Lung (tissue), 11 donors: ENCODE measurements at regions not wholly inside any gene's neighbourhood (a gene's known extent, or its start where the extent isn't known, plus 50 kb on each side); places are given as distances from the start of the nearest gene placed in this dataset.

Experiments used
- ATAC-seq: fragments of 200-7000 bp; cut with Tn5 transposase; one replicate; pipeline ENCODE4 v1.9.1; 2020; ENCODE audit warnings: moderate number of reproducible peaks; ENCODE audit not compliant: insufficient read depth, low FRiP score
- DNase-seq, 3 donors: peaks; one replicate each; pipeline ENCODE4 v3.0.0-alpha.2; 2013 to 2017
- H3K27ac ChIP-seq, 2 donors: one replicate each; pipeline ENCODE4 v1.5.1; 2013; ENCODE audit warnings: mild to moderate bottlenecking in 2 of 2, moderate library complexity in 2 of 2, control low read depth in 1 of 2, inconsistent platforms in 1 of 2, low read depth in 1 of 2, low read length in 1 of 2
- H3K27me3 ChIP-seq, 3 donors: one replicate each; pipeline ENCODE4 v1.5.1; 2013; ENCODE audit warnings: low read length in 2 of 3; ENCODE audit not compliant: control insufficient read depth in 3 of 3, insufficient read depth in 3 of 3
- H3K36me3 ChIP-seq, 4 donors: one replicate each; pipeline ENCODE4 v1.5.1; 2013; ENCODE audit warnings: low read length in 4 of 4, mild to moderate bottlenecking in 1 of 4, moderate library complexity in 1 of 4; ENCODE audit not compliant: control insufficient read depth in 4 of 4, insufficient read depth in 4 of 4
- H3K4me1 ChIP-seq, 5 donors: one replicate each; pipeline ENCODE4 v1.5.1; 2013; ENCODE audit warnings: low read length in 5 of 5, mild to moderate bottlenecking in 2 of 5, moderate library complexity in 1 of 5; ENCODE audit not compliant: control insufficient read depth in 5 of 5, insufficient read depth in 5 of 5
- H3K4me3 ChIP-seq: one replicate; pipeline ENCODE4 v1.5.1; 2013; ENCODE audit warnings: mild to moderate bottlenecking, control low read depth, moderate library complexity
- H3K9ac ChIP-seq, 2 donors: one replicate each; pipeline ENCODE4 v1.5.1; 2013; ENCODE audit warnings: low read length in 2 of 2, control low read depth in 1 of 2; ENCODE audit not compliant: insufficient read depth in 1 of 2
- H3K9me3 ChIP-seq, 4 donors: one replicate each; pipeline ENCODE4 v1.5.1; 2013; ENCODE audit warnings: low read length in 3 of 4, mild to moderate bottlenecking in 1 of 4, moderate library complexity in 1 of 4; ENCODE audit not compliant: control insufficient read depth in 4 of 4, insufficient read depth in 3 of 4
- CTCF ChIP-seq: IDR thresholded peaks from 2 replicates; pipeline ENCODE4 v1.5.1; 2012; ENCODE audit warnings: mild to moderate bottlenecking; ENCODE audit errors: control extremely low read depth, extremely low read depth
- WGBS, 2 donors: extraction: QIAGEN DNeasy Blood & Tissue Kit; methylation state at CpG; one replicate each; pipeline ENCODE4 v1.1.7; 2013; 5-methylcytosine and 5-hydroxymethylcytosine counted together
- donor health status: control.
- donor health status: control.
- donor health status: Bipolar disorder and iron deficiency.
- donor health status: healthy.
- donor health status: DM: yes; HTN: yes; CAD: no.

DNA sequence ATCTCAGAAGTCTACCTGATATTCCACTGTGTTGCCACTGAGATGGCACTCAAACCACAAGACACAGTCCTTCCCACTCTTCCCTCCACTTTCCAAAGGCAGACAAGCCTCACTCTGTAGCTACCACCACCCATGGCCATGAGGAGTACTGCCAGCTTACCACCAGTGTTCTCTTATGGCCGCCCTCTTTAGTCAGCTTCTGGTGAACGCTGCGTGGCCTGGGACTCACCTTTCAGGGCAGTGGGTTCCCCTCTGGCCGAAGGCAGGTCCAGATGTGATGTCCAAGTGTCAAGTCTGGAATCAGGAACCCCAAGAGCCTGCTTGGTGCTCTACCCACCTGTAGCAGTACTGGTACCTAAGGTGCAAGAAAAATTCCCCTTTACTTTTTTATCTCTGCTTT is 580.8 kb downstream of the LRRIQ3 start:
- Histone ChIP-seq H3K4me3 (no peak overlapping the region), H3K4me1 (no peaks in the 10 kb centered on the region), H3K27ac (no peak overlapping the region), H3K9ac (no peak overlapping the region), H3K27me3 (no peaks in the 10 kb centered on the region), H3K9me3 (peaks cover 0 to 1% (median 0%) of the 10 kb centered on the region in 4 donors), H3K36me3 (no peaks in the 10 kb centered on the region)
- 69 to 77% methylated on average over 4 of the region's 4 CpGs for WGBS, 2 donors
- no peak for DNase-seq
- TF ChIP-seq CTCF: no peak
- ATAC-seq: no peak

- Histone ChIP-seq H3K9me3 (peaks cover 0 to 4% (median 0%) of the 10 kb centered on the region in 4 donors), H3K4me3 (no peak overlapping the region), H3K27ac (no peak overlapping the region), H3K4me1 (no peaks in the 10 kb centered on the region), H3K27me3 (no peaks in the 10 kb centered on the region), H3K36me3 (no peaks in the 10 kb centered on the region), H3K9ac (no peak overlapping the region)
- no peak for TF ChIP-seq CTCF
- no peak for DNase-seq
- no peak for ATAC-seq
Measured at GRCh38 chr1:73611681-73612080, 586.3 kb downstream of the LRRIQ3 start.

DNA sequence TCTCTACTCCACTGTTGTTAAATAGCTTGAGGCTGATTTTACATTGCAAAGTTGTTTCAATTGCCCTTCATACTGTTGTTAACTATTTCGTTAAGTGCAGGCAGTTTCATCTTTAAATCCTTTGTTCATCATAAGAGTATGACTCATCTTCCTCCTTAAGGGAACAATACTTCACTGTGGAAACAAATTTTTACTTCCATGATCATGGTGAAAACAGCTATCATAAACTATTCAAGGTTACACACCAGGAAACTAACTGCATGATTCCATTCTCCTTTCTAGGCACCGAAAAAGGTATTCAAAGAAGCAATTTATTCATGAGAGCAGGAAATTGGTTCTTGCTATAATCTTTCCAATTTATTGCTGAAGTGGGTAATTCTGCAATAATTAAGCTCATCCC is 593.2 kb downstream of the LRRIQ3 start:
- H3K27ac ChIP-seq: no peak overlapping the region

More for the DNA sequence above, 593.2 kb downstream of the LRRIQ3 start:
- no peaks in the 10 kb centered on the region for H3K4me1 ChIP-seq
- H3K9me3 ChIP-seq: peaks cover 0 to 4% (median 0%) of the 10 kb centered on the region in 4 donors
- TF ChIP-seq CTCF: no peak
- no peak overlapping the region for H3K9ac ChIP-seq
- H3K27me3 ChIP-seq: no peaks in the 10 kb centered on the region
- 58 to 79% methylated on average over 2 of the region's 2 CpGs for WGBS, 2 donors
- no peak for ATAC-seq
- H3K4me3 ChIP-seq: no peak overlapping the region
- no peaks in the 10 kb centered on the region for H3K36me3 ChIP-seq
- DNase-seq: no peak
